ENCODE measurements at regions not wholly inside any gene's neighbourhood (a gene's known extent, or its start where the extent isn't known, plus 50 kb on each side); places are given as distances from the start of the nearest gene placed in this dataset.

DNA sequence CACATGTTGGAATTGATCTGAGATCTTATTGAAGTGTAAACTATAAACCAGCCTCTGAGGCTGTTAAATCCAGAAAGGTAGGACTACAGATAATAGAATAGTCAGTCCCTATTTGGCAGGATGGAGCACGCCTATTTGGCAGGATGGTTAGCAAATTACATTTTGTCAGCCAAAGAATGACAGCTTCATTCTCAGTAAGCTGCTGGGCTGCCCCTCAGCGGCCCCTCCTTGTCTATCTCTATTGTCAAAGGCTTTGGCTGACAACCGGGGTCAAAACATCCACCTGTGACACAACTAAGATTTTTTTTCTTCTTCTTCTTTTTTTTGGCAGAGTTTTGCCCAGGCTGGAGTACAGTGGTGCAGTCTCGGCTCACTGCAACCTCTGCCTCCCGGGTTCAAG, 123.4 kb upstream of the ECI2 start:
- no peak overlapping the region for H3K4me3 ChIP-seq
- DNase-seq (ENCODE audit: extremely low read depth in 1 of 4, low spot score in 3 of 4) (no peak), FAIRE-seq (no peak), ATAC-seq (no peak)
- no peaks in the 10 kb centered on the region for H3K9me3 ChIP-seq (replicated peaks; ENCODE audit: control insufficient read depth, insufficient read depth, low read depth, low read length)
- no peaks in the 10 kb centered on the region for H3K36me3 ChIP-seq (ENCODE audit: control insufficient read depth, insufficient read depth, low read length)
- WGBS (ENCODE audit: insufficient coverage, low coverage, missing lambda C conversion rate): 7% methylated on average over 5 of the region's 5 CpGs
- ChIA-PET POLR2A (interaction anchor here (0.9 to 1.2 kb wide), 2 partner anchors 14 to 59 kb away, joined by 3 to 4 read pairs; no protein-coding TSS in a partner anchor), CTCF (ENCODE audit: low intra/inter-chr PET ratio) (no interaction called here)
- H3K79me2 ChIP-seq (ENCODE audit: control insufficient read depth, insufficient read depth, low read length): no peaks in the 10 kb centered on the region
- no peak overlapping the region for H3K4me2 ChIP-seq (ENCODE audit: insufficient read depth, low read length)
- no peak overlapping the region for H3K9ac ChIP-seq (ENCODE audit: insufficient read depth in 1 of 2, low read depth in 2 of 2, low read length in 2 of 2)
- no peaks in the 10 kb centered on the region for H3K9me1 ChIP-seq (ENCODE audit: control insufficient read depth, insufficient read depth, low read length)
- peaks cover 8 to 28% of the 10 kb centered on the region in 2 experiments; a peak in 3 of 5 replicates for H3K27me3 ChIP-seq (ENCODE audit: control insufficient read depth in 2 of 2, insufficient read depth in 2 of 2, low read length in 2 of 2)
- no peak overlapping the region for H3K27ac ChIP-seq (ENCODE audit: extremely low read depth, low read depth, low read length)
- no peak for TF ChIP-seq SETDB1 (IDR thresholded peaks at IDR 0.05; ENCODE audit: low read length)
- TF ChIP-seq, protein P1, sequence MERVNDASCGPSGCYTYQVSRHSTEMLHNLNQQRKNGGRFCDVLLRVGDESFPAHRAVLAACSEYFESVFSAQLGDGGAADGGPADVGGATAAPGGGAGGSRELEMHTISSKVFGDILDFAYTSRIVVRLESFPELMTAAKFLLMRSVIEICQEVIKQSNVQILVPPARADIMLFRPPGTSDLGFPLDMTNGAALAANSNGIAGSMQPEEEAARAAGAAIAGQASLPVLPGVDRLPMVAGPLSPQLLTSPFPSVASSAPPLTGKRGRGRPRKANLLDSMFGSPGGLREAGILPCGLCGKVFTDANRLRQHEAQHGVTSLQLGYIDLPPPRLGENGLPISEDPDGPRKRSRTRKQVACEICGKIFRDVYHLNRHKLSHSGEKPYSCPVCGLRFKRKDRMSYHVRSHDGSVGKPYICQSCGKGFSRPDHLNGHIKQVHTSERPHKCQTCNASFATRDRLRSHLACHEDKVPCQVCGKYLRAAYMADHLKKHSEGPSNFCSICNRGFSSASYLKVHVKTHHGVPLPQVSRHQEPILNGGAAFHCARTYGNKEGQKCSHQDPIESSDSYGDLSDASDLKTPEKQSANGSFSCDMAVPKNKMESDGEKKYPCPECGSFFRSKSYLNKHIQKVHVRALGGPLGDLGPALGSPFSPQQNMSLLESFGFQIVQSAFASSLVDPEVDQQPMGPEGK (CRISPR knock-in tag; IDR thresholded peaks at IDR 0.05; ENCODE audit: borderline replicate concordance): no peak
- no peak for TF ChIP-seq MCM3 (IDR thresholded peaks at IDR 0.05)
- TF ChIP-seq ZNF764 (CRISPR knock-in tag; IDR thresholded peaks at IDR 0.05; ENCODE audit: low read depth): no peak
- TF ChIP-seq CHD4 (IDR thresholded peaks at IDR 0.05; ENCODE audit: insufficient read depth, insufficient replicate concordance, low read depth, low read length, poor library complexity, severe bottlenecking): no peak
- no TSS peak for BruUV-seq (replicated peaks)
- intact Hi-C loops (cut with micrococcal nuclease): no loop called here
- in situ Hi-C loops (cut with MboI): no loop called here
- H4K20me1 ChIP-seq (replicated peaks; ENCODE audit: control insufficient read depth, insufficient read depth, low read length): peaks cover 5% of the 10 kb centered on the region; the same call in 1 of the 2 replicates
- peaks cover 5 to 11% of the 10 kb centered on the region in 2 experiments; a peak in 3 of 5 replicates for H3K4me1 ChIP-seq (replicated peaks in 1 of 2; ENCODE audit: control insufficient read depth in 2 of 2, insufficient read depth in 2 of 2, low read length in 2 of 2)
- no peak overlapping the region for H2AFZ ChIP-seq (ENCODE audit: low read depth, low read length)

Data from K562 (cell line).